Smooth muscle cell (in vitro differentiated cells): ENCODE measurements at regions not wholly inside any gene's neighbourhood (a gene's known extent, or its start where the extent isn't known, plus 50 kb on each side); places are given as distances from the start of the nearest gene placed in this dataset.

ENCODE experiments used
- DNase-seq: peaks from one replicate; lab custom pipeline; 2025; ENCODE audit not compliant: unreplicated experiment; lab: John Stamatoyannopoulos, UW
- H2AFZ ChIP-seq: fragments of 200-600 bp; sonication (generic); 2 replicates; pipeline ENCODE4 v1.6.0; 2016; ENCODE audit warnings: antibody characterized with exemption, low read depth, mild to moderate bottlenecking
- H3F3A ChIP-seq: fragments of 200-600 bp; sonication (generic); 2 replicates; pipeline ENCODE4 v1.6.0; 2017; ENCODE audit warnings: antibody characterized with exemption, low read depth
- H3K27ac ChIP-seq: fragments of 200-600 bp; sonication (generic); 2 replicates; pipeline ENCODE4 v1.5.1; 2016; ENCODE audit warnings: low read depth, mild to moderate bottlenecking
- H3K27me3 ChIP-seq: fragments of 200-600 bp; sonication (generic); 2 replicates; pipeline ENCODE4 v1.6.1; 2016; ENCODE audit warnings: low read depth, mild to moderate bottlenecking
- H3K36me3 ChIP-seq: fragments of 200-600 bp; sonication (generic); 2 replicates; pipeline ENCODE4 v1.5.1; 2016; ENCODE audit warnings: low read depth
- H3K4me1 ChIP-seq: fragments of 200-600 bp; sonication (generic); 2 replicates; pipeline ENCODE4 v1.5.1; 2016; ENCODE audit warnings: low read depth
- H3K4me2 ChIP-seq: fragments of 200-600 bp; sonication (generic); 2 replicates; pipeline ENCODE4 v1.6.0; 2016; ENCODE audit warnings: mild to moderate bottlenecking
- H3K4me3 ChIP-seq: fragments of 200-600 bp; sonication (generic); 2 replicates; pipeline ENCODE4 v1.5.1; 2016; ENCODE audit warnings: mild to moderate bottlenecking
- H3K79me2 ChIP-seq: fragments of 200-600 bp; sonication (generic); 2 replicates; pipeline ENCODE4 v1.6.0; 2016; ENCODE audit warnings: low read depth, mild to moderate bottlenecking
- H3K9ac ChIP-seq: fragments of 200-600 bp; sonication (generic); 2 replicates; pipeline ENCODE4 v1.6.0; 2016; ENCODE audit warnings: low read depth
- H3K9me3 ChIP-seq: fragments of 200-600 bp; sonication (generic); replicated peaks from 2 replicates; pipeline ENCODE4 v1.5.1; 2016; ENCODE audit warnings: low read depth
- H4K20me1 ChIP-seq: fragments of 200-600 bp; sonication (generic); 2 replicates; pipeline ENCODE4 v1.6.0; 2016; ENCODE audit warnings: low read depth
- WGBS: methylation state at CpG from one replicate; pipeline ENCODE4 v1.1.7; 2016; ENCODE audit warnings: low lambda C conversion rate; 5-methylcytosine and 5-hydroxymethylcytosine counted together
- TF ChIP-seq, protein P1 (sequence below): fragments of 200-600 bp; sonication (generic); IDR thresholded peaks from 2 replicates; pipeline ENCODE4 v1.5.1; 2017; ENCODE audit warnings: borderline replicate concordance, mild to moderate bottlenecking, antibody characterized with exemption; ENCODE audit not compliant: insufficient read depth, poor library complexity, severe bottlenecking

DNA sequence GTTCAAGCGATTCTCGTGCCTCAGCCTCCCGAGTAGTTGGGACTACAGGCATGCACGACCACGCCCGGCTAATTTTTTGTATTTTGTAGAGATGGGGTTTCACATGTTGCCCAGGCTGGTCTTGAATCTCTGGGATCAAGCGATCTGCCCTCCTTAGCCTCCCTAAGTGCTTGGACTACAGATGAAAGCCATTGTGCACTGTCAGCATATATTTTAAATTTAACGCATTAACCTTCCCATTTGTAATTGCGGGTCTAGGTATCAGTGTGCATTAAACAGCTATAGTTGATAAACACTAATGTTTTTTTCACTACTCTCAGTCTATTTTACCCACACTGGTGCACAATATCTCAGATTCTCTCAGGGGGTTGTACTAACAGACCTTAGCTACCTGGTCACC, 1930.8 kb downstream of the C4orf33 start:
- 92% methylated on average over 9 of the region's 9 CpGs for WGBS
- H3F3A ChIP-seq: no peaks in the 10 kb centered on the region
- H4K20me1 ChIP-seq: no peaks in the 10 kb centered on the region
- no peak overlapping the region for H3K4me3 ChIP-seq
- DNase-seq: no peak
- H3K27me3 ChIP-seq: no peaks in the 10 kb centered on the region
- TF ChIP-seq, protein P1, sequence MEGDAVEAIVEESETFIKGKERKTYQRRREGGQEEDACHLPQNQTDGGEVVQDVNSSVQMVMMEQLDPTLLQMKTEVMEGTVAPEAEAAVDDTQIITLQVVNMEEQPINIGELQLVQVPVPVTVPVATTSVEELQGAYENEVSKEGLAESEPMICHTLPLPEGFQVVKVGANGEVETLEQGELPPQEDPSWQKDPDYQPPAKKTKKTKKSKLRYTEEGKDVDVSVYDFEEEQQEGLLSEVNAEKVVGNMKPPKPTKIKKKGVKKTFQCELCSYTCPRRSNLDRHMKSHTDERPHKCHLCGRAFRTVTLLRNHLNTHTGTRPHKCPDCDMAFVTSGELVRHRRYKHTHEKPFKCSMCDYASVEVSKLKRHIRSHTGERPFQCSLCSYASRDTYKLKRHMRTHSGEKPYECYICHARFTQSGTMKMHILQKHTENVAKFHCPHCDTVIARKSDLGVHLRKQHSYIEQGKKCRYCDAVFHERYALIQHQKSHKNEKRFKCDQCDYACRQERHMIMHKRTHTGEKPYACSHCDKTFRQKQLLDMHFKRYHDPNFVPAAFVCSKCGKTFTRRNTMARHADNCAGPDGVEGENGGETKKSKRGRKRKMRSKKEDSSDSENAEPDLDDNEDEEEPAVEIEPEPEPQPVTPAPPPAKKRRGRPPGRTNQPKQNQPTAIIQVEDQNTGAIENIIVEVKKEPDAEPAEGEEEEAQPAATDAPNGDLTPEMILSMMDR: no peak
- no peaks in the 10 kb centered on the region for H3K79me2 ChIP-seq
- no peak overlapping the region for H2AFZ ChIP-seq
- no peak overlapping the region for H3K9ac ChIP-seq
- no peak overlapping the region for H3K27ac ChIP-seq
- H3K9me3 ChIP-seq: no peaks in the 10 kb centered on the region
- no peaks in the 10 kb centered on the region for H3K4me1 ChIP-seq
- no peaks in the 10 kb centered on the region for H3K36me3 ChIP-seq
- no peak overlapping the region for H3K4me2 ChIP-seq

DNA sequence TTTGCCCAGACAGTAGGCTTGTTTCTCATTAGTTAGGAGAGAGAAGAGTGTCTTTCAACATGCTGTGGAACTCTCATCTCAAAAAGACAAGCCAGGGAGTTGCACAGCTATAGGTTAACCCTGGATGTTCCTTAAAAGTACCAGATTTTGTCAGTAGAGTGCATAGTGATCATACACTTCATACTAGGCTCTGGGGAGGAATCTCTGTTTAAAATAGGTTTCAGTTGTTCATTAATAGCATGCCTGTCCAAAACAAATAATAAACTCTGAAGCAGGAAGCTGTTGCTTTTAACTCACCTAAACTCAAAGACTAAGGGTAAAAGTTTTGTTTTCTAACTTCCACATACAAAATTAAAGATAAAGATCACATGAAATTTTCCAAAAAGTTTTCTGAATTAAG, 1948.4 kb downstream of the C4orf33 start:
- no peaks in the 10 kb centered on the region for H3K36me3 ChIP-seq
- no peak overlapping the region for H3K4me3 ChIP-seq
- H3K9ac ChIP-seq: no peak overlapping the region
- DNase-seq: no peak
- no peak overlapping the region for H3K27ac ChIP-seq
- H4K20me1 ChIP-seq: no peaks in the 10 kb centered on the region
- H3F3A ChIP-seq: no peaks in the 10 kb centered on the region
- no peaks in the 10 kb centered on the region for H3K4me1 ChIP-seq
- no peak overlapping the region for H2AFZ ChIP-seq
- H3K4me2 ChIP-seq: no peak overlapping the region
- H3K79me2 ChIP-seq: no peaks in the 10 kb centered on the region
- H3K9me3 ChIP-seq: no peaks in the 10 kb centered on the region
- TF ChIP-seq, protein P1: no peak
- H3K27me3 ChIP-seq: no peaks in the 10 kb centered on the region

DNA sequence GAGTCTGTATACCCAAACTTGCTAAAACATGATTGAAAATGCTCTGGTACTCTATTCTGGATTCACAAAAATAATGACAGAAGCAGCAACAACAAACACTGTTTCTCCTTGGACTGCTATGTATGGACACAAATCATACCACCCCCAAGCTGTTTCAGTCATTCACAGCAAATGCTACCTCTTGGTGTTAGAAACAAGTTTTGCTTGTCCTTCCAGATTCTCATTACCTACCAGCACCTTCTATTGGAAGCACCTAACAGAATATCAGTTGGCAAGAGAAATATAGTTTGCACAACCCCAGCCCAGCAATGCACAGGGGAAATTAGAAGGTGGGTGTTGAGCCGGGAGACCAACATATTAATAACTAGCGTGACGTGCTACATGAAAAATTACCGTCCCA, 1950.9 kb downstream of the C4orf33 start:
- Histone ChIP-seq H3F3A (no peaks in the 10 kb centered on the region), H3K27me3 (no peaks in the 10 kb centered on the region), H3K36me3 (no peaks in the 10 kb centered on the region), H4K20me1 (no peaks in the 10 kb centered on the region), H3K4me2 (no peak overlapping the region), H3K4me3 (no peak overlapping the region), H3K79me2 (no peaks in the 10 kb centered on the region), H3K27ac (no peak overlapping the region), H3K4me1 (no peaks in the 10 kb centered on the region), H2AFZ (no peak overlapping the region), H3K9me3 (no peaks in the 10 kb centered on the region), H3K9ac (no peak overlapping the region)
- TF ChIP-seq, protein P1: no peak
- DNase-seq: no peak
- WGBS: 95% methylated on average over 4 of the region's 4 CpGs

DNA sequence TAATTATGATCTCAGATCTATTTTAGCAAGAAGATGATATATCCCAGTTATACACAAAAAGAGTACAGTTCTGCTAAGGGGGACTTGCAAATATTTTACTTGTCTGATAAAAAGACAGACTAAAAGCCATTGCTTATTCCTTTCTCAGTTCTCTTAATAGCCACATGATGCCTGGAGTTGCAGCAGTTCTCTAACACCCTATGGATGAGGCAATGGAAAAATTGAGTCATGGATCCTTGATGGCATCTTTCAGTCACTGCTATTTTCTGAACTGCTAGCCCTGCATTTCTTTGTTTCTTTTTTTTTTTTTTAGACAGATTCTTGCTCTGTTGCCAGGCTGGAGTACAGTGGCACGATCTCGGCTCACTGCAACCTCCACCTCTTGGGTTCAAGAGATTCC, 1956.7 kb downstream of the C4orf33 start:
- Histone ChIP-seq H3K79me2 (no peaks in the 10 kb centered on the region), H4K20me1 (no peaks in the 10 kb centered on the region), H2AFZ (no peak overlapping the region), H3K4me2 (no peak overlapping the region), H3K36me3 (no peaks in the 10 kb centered on the region), H3K27ac (no peak overlapping the region), H3K4me3 (no peak overlapping the region), H3K9ac (no peak overlapping the region), H3K4me1 (no peaks in the 10 kb centered on the region), H3K9me3 (no peaks in the 10 kb centered on the region), H3K27me3 (no peaks in the 10 kb centered on the region), H3F3A (no peaks in the 10 kb centered on the region)
- no peak for DNase-seq
- TF ChIP-seq, protein P1: no peak
- WGBS: 88% methylated on average over 2 of the region's 2 CpGs
